ENCODE measurements at regions not wholly inside any gene's neighbourhood (a gene's known extent, or its start where the extent isn't known, plus 50 kb on each side); places are given as distances from the start of the nearest gene placed in this dataset.

GRCh38 chr6:16063580-16063979, 65.3 kb upstream of the MYLIP start:
- Histone ChIP-seq H3K27ac (no peak overlapping the region), H3K27me3 (no peaks in the 10 kb centered on the region), H3K4me1 (no peaks in the 10 kb centered on the region), H3K36me3 (replicated peaks in 1 of 2; ENCODE audit: insufficient read depth in 1 of 2, low read depth in 2 of 2) (no peaks in the 10 kb centered on the region), H3K4me3 (no peak overlapping the region), H3K9me3 (no peaks in the 10 kb centered on the region)
- TF ChIP-seq, protein P1, sequence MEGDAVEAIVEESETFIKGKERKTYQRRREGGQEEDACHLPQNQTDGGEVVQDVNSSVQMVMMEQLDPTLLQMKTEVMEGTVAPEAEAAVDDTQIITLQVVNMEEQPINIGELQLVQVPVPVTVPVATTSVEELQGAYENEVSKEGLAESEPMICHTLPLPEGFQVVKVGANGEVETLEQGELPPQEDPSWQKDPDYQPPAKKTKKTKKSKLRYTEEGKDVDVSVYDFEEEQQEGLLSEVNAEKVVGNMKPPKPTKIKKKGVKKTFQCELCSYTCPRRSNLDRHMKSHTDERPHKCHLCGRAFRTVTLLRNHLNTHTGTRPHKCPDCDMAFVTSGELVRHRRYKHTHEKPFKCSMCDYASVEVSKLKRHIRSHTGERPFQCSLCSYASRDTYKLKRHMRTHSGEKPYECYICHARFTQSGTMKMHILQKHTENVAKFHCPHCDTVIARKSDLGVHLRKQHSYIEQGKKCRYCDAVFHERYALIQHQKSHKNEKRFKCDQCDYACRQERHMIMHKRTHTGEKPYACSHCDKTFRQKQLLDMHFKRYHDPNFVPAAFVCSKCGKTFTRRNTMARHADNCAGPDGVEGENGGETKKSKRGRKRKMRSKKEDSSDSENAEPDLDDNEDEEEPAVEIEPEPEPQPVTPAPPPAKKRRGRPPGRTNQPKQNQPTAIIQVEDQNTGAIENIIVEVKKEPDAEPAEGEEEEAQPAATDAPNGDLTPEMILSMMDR (IDR thresholded peaks at IDR 0.05): no peak
- TF ChIP-seq POLR2A (IDR thresholded peaks at IDR 0.05): no peak
- ATAC-seq (no peak), DNase-seq (no peak)
- intact Hi-C loops (cut with DNase I): no loop called here
- 85 to 86% methylated on average over 1 of the region's 1 CpG for WGBS, 2 donors

DNA sequence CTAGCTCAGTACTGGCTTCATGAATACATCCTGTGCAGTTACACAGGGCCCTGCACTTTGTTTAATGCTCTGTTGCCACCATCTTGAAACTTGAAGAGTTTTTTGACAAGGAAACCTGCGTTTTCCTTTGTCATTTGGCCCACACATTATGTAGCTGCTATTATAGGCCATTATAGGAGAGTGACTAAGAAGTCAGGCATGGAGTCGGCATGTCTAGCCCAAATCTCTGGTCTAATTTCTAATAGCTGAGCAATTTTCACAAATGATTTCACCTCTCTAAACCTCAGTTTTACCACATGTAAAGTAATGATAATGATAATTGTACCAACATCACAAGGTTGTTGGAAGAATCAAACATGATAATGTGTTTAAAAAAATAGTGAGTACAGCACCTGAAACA, 67.1 kb upstream of the MYLIP start:
- Histone ChIP-seq H3K4me1 (no peaks in the 10 kb centered on the region), H3K27me3 (no peaks in the 10 kb centered on the region), H3K36me3 (replicated peaks in 1 of 2; ENCODE audit: insufficient read depth in 1 of 2, low read depth in 2 of 2) (no peaks in the 10 kb centered on the region), H3K27ac (no peak overlapping the region), H3K9me3 (no peaks in the 10 kb centered on the region), H3K4me3 (no peak overlapping the region)
- no peak for TF ChIP-seq POLR2A (IDR thresholded peaks at IDR 0.05)
- TF ChIP-seq, protein P1 (IDR thresholded peaks at IDR 0.05): no peak
- ATAC-seq (no peak), DNase-seq (no peak)
- WGBS, 2 donors: 78 to 96% methylated on average over 2 of the region's 2 CpGs
- intact Hi-C loops (cut with DNase I): no loop called here

- intact Hi-C loops (cut with DNase I): no loop called here
Observed at GRCh38 chr6:16060039-16060438, 68.8 kb upstream of the MYLIP start.

GRCh38 chr6:16059496-16059895, 69.4 kb upstream of the MYLIP start:
- ATAC-seq (no peak), DNase-seq (no peak)
- WGBS, 2 donors: 58 to 60% methylated on average over 7 of the region's 7 CpGs
- no peak overlapping the region for H3K27ac ChIP-seq
- intact Hi-C loops (cut with DNase I): no loop called here
- TF ChIP-seq POLR2A (IDR thresholded peaks at IDR 0.05): no peak
- TF ChIP-seq, protein P1 (IDR thresholded peaks at IDR 0.05): no peak
- H3K4me3 ChIP-seq: no peak overlapping the region
- no peaks in the 10 kb centered on the region for H3K4me1 ChIP-seq
- H3K27me3 ChIP-seq: no peaks in the 10 kb centered on the region
- H3K9me3 ChIP-seq: no peaks in the 10 kb centered on the region
- H3K36me3 ChIP-seq (replicated peaks in 1 of 2; ENCODE audit: insufficient read depth in 1 of 2, low read depth in 2 of 2): no peaks in the 10 kb centered on the region

More at GRCh38 chr6:16060039-16060438, 68.8 kb upstream of the MYLIP start:
- ATAC-seq (no peak), DNase-seq (no peak)
- TF ChIP-seq, protein P1 (IDR thresholded peaks at IDR 0.05): no peak
- no peak for TF ChIP-seq POLR2A (IDR thresholded peaks at IDR 0.05)
- WGBS, 2 donors: 59 to 71% methylated on average over 3 of the region's 3 CpGs
- Histone ChIP-seq H3K9me3 (no peaks in the 10 kb centered on the region), H3K27ac (no peak overlapping the region), H3K36me3 (replicated peaks in 1 of 2; ENCODE audit: insufficient read depth in 1 of 2, low read depth in 2 of 2) (no peaks in the 10 kb centered on the region), H3K27me3 (no peaks in the 10 kb centered on the region), H3K4me3 (no peak overlapping the region), H3K4me1 (no peaks in the 10 kb centered on the region)

DNA sequence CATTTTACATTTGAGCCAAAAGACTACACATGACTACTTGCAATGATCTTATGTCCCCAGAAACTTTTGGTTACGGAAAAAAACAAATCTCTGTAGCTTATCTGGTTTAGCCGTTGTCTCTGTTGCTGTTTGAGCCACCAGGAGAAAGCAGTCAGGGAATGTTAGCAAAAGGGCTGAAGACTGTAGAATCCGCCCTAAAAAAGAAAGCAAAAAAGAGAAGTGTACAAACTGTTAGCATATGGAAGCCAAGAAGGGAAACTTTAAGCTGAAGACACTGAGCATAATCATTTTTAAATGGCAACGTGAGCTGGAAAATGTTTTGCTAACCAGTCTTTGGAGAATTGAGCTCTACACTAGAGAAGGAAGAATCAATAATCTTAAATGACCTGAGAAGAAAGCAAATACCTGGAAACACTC, 69.9 kb upstream of the MYLIP start:
- no peaks in the 10 kb centered on the region for H3K36me3 ChIP-seq (replicated peaks in 1 of 2; ENCODE audit: insufficient read depth in 1 of 2, low read depth in 2 of 2)
- no peaks in the 10 kb centered on the region for H3K9me3 ChIP-seq
- H3K4me1 ChIP-seq: no peaks in the 10 kb centered on the region
- no peak for ATAC-seq
- no peak for TF ChIP-seq POLR2A (IDR thresholded peaks at IDR 0.05)
- TF ChIP-seq, protein P1 (IDR thresholded peaks at IDR 0.05): no peak
- H3K27me3 ChIP-seq: no peaks in the 10 kb centered on the region
- 75 to 77% methylated on average over 4 of the region's 4 CpGs for WGBS, 2 donors
- no peak overlapping the region for H3K27ac ChIP-seq
- no peak for DNase-seq
- intact Hi-C loops (cut with DNase I): no loop called here
- no peak overlapping the region for H3K4me3 ChIP-seq

Measured in body of pancreas (tissue), 4 donors.